PFSK-1 (cell line): ENCODE measurements at regions not wholly inside any gene's neighbourhood (a gene's known extent, or its start where the extent isn't known, plus 50 kb on each side); places are given as distances from the start of the nearest gene placed in this dataset.

Experiments
- POLR2AphosphoS5 ChIP-seq: IDR thresholded peaks from 2 replicates; pipeline ENCODE4 v1.6.1; 2012; ENCODE audit warnings: low read depth, mild to moderate bottlenecking, control low read depth, low read length, moderate library complexity
- REST ChIP-seq, 2 experiments: IDR thresholded peaks; 2 replicates each; pipeline versions ENCODE4 v1.6.1 to v1.8.0; 2011 to 2012; ENCODE audit warnings: low read depth in 2 of 2, low read length in 2 of 2, control low read depth in 1 of 2, inconsistent platforms in 1 of 2, mild to moderate bottlenecking in 1 of 2, moderate library complexity in 1 of 2; ENCODE audit not compliant: insufficient read depth in 1 of 2
- SIN3A ChIP-seq: IDR thresholded peaks from 2 replicates; pipeline ENCODE4 v1.6.1; 2012; ENCODE audit warnings: mild to moderate bottlenecking, low read length, moderate library complexity, borderline replicate concordance; ENCODE audit not compliant: insufficient read depth
- TAF1 ChIP-seq: IDR thresholded peaks from 2 replicates; pipeline ENCODE4 v1.6.1; 2012; ENCODE audit warnings: low read length, control low read depth, borderline replicate concordance; ENCODE audit not compliant: insufficient read depth

GRCh38 chr4:23547601-23548000 is 342.2 kb downstream of the PPARGC1A start:
- TF ChIP-seq POLR2AphosphoS5 (no peak), TAF1 (no peak), SIN3A (no peak), REST (IDR thresholded peaks at IDR 0.05; ENCODE audit: insufficient read depth in 1 of 2, low read depth in 2 of 2, low read length in 2 of 2) (no peak)
